Liver (tissue), 3 donors: ENCODE measurements at regions not wholly inside any gene's neighbourhood (a gene's known extent, or its start where the extent isn't known, plus 50 kb on each side); places are given as distances from the start of the nearest gene placed in this dataset.

ENCODE experiments used
- FOXA2 ChIP-seq: IDR thresholded peaks from 2 replicates; pipeline ENCODE4 v1.6.1; 2016; ENCODE audit warnings: antibody characterized with exemption
- HNF4G ChIP-seq: IDR thresholded peaks from 2 replicates; pipeline ENCODE4 v1.6.1; 2016; ENCODE audit warnings: antibody characterized with exemption
- JUND ChIP-seq, 2 donors: IDR thresholded peaks; 2 replicates each; pipeline ENCODE4 v1.6.1; 2016; ENCODE audit warnings: antibody characterized with exemption in 2 of 2
- MAX ChIP-seq: IDR thresholded peaks from 2 replicates; pipeline ENCODE4 v1.6.1; 2016; ENCODE audit warnings: antibody characterized with exemption
- RAD21 ChIP-seq, 2 donors: IDR thresholded peaks; 2 replicates each; pipeline ENCODE4 v1.6.1; 2016; ENCODE audit warnings: antibody characterized with exemption in 2 of 2, mild to moderate bottlenecking in 2 of 2
- SP1 ChIP-seq: IDR thresholded peaks from 2 replicates; pipeline ENCODE4 v1.6.1; 2018; ENCODE audit warnings: antibody characterized with exemption, mild to moderate bottlenecking
- TAF1 ChIP-seq: conservative IDR thresholded peaks from 2 replicates; pipeline ENCODE4 v1.6.1; 2016; ENCODE audit warnings: antibody characterized with exemption, mild to moderate bottlenecking
- YY1 ChIP-seq: IDR thresholded peaks from 2 replicates; pipeline ENCODE4 v1.6.1; 2016; ENCODE audit warnings: antibody characterized with exemption, mild to moderate bottlenecking
- TF ChIP-seq, protein P1 (sequence below): fragments of 150-350 bp; IDR thresholded peaks from 2 replicates; pipeline ENCODE4 v1.5.1; 2017; ENCODE audit warnings: improper control_type of control experiment, low read depth, low read length; ENCODE audit not compliant: missing input control
- TF ChIP-seq, protein P2 (sequence below): IDR thresholded peaks from 2 replicates; pipeline ENCODE4 v1.6.1; 2016; ENCODE audit warnings: antibody characterized with exemption, mild to moderate bottlenecking
- TF ChIP-seq, protein P3 (sequence below): IDR thresholded peaks from 2 replicates; pipeline ENCODE4 v1.6.1; 2016; ENCODE audit warnings: antibody characterized with exemption
- donor health status: healthy.
- donor health status: healthy.

DNA sequence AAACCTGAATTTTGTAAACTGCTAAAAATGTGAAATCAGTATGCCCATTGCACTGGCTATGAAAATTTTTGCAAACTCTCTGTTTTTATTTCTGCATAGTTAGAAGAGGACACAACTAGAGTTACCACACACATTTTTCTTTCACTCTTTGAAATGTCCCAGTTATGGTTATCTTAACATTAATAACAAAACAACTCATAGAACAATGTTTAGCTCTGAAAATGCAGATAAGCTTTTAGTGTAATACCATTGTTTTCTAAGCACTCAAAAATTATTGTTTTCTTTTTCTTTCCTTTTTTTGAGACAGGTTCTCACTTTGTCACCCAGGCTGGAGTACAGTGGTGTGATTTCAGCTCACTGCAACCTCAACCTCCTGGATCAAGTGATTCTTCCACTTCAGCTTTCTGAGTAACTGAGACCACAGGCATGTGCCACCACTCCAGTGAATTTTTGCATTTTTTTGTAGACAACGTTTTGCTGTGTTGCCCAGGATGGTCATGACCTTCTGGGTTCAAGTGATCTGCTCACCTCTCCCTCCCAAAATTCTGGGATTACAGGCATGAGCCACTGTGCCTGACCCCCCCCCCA, 1204.5 kb upstream of the ZEB2 start:
- TF ChIP-seq, protein P1, sequence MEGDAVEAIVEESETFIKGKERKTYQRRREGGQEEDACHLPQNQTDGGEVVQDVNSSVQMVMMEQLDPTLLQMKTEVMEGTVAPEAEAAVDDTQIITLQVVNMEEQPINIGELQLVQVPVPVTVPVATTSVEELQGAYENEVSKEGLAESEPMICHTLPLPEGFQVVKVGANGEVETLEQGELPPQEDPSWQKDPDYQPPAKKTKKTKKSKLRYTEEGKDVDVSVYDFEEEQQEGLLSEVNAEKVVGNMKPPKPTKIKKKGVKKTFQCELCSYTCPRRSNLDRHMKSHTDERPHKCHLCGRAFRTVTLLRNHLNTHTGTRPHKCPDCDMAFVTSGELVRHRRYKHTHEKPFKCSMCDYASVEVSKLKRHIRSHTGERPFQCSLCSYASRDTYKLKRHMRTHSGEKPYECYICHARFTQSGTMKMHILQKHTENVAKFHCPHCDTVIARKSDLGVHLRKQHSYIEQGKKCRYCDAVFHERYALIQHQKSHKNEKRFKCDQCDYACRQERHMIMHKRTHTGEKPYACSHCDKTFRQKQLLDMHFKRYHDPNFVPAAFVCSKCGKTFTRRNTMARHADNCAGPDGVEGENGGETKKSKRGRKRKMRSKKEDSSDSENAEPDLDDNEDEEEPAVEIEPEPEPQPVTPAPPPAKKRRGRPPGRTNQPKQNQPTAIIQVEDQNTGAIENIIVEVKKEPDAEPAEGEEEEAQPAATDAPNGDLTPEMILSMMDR, result no peak
- TF ChIP-seq YY1 (no peak), TAF1 (no peak), MAX (no peak), JUND (IDR thresholded peaks at IDR 0.05) (no peak), SP1 (no peak), RAD21 (IDR thresholded peaks at IDR 0.05) (no peak), HNF4G (no peak), FOXA2 (no peak)
- TF ChIP-seq, protein P2, sequence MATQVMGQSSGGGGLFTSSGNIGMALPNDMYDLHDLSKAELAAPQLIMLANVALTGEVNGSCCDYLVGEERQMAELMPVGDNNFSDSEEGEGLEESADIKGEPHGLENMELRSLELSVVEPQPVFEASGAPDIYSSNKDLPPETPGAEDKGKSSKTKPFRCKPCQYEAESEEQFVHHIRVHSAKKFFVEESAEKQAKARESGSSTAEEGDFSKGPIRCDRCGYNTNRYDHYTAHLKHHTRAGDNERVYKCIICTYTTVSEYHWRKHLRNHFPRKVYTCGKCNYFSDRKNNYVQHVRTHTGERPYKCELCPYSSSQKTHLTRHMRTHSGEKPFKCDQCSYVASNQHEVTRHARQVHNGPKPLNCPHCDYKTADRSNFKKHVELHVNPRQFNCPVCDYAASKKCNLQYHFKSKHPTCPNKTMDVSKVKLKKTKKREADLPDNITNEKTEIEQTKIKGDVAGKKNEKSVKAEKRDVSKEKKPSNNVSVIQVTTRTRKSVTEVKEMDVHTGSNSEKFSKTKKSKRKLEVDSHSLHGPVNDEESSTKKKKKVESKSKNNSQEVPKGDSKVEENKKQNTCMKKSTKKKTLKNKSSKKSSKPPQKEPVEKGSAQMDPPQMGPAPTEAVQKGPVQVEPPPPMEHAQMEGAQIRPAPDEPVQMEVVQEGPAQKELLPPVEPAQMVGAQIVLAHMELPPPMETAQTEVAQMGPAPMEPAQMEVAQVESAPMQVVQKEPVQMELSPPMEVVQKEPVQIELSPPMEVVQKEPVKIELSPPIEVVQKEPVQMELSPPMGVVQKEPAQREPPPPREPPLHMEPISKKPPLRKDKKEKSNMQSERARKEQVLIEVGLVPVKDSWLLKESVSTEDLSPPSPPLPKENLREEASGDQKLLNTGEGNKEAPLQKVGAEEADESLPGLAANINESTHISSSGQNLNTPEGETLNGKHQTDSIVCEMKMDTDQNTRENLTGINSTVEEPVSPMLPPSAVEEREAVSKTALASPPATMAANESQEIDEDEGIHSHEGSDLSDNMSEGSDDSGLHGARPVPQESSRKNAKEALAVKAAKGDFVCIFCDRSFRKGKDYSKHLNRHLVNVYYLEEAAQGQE, result no peak
- TF ChIP-seq, protein P3, sequence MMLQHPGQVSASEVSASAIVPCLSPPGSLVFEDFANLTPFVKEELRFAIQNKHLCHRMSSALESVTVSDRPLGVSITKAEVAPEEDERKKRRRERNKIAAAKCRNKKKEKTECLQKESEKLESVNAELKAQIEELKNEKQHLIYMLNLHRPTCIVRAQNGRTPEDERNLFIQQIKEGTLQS, result no peak
